Endothelial cell of hepatic sinusoid (primary cell): ENCODE measurements at regions not wholly inside any gene's neighbourhood (a gene's known extent, or its start where the extent isn't known, plus 50 kb on each side); places are given as distances from the start of the nearest gene placed in this dataset.

Experiments
- in situ Hi-C: cut with HindIII; loops from 2 replicates; pipeline ENCODE4 v1.10.0; 2017; ENCODE audit warnings: low sequenced_read_pairs

DNA sequence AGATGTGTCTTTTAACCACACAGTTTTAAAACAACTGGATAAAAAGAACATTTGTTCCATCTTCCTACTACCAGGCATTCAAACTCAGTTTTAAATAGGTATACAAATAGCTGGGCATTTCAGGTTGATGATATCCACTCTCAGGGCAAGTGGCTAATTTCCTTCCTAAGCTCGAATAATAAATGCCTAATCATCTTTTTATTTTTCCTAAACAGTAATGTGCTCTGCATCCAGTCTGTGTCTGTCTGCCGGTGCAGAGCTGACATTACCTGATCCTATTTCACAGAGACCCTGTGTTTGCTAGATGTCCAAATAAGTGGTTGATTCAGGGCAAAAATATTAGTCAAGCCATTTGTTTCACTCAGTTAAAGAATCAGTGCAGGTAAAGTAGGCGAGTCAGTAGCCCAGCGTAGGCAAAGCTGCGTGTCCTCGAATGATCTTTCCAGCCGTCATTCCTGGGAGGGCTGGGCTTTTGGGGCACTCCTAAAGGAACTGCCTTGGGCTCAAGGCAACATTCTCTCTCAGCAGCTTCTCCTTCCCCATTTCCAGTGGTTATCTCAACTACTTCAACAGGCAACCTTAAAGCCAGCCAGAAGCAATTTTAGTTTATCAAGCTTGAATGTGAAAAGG, 74.2 kb upstream of the BMP2 start:
- in situ Hi-C loops = no loop called here

DNA sequence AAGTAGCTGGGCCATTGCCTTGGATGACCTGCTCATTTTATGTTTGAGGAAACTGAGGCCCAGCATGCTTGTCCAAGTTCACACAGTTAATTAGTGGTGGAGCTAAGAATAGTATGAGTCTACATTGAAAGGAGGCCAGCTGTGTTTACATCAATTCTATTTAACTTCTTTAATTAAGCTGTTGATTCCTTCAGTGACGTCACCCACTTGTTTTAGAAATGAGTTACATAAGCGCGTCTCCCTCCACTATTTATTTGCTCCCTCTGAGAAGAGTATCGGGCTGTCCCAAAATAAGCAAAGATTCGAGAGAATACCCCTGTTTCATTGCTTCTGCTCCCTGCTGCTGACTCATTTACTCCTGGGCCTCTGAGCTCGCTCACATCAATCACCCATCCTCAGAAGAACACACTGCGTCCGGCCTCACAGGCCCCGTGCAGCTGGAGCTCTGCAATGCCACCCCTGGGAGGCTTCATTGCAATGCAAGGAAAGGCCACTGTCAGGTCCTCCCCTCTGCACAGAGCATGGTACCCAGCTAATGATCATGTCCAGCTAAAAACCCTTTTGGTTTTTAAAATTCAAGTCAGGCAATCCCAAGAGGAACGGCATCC, 74.8 kb upstream of the BMP2 start:
- in situ Hi-C loops = no loop called here

DNA sequence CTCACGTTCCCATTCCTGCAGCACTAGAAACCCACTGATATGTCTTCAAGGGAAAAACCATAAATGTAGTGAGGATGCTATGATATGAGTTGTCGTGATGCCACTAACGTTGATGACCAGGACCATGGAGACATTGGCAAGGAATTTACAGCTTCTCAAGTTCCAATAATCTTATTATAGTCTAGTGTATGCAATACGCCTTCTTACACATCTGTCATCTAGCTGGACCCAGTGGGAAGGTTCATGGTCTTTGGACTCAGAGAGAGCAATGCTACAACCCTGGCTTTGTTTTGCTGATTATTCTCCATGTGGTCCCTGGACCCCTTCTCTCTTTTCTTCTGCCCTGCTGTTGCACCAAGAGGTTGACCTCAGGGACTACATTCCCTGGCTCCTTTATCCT, 76.0 kb upstream of the BMP2 start:
- in situ Hi-C loops = no loop called here

DNA sequence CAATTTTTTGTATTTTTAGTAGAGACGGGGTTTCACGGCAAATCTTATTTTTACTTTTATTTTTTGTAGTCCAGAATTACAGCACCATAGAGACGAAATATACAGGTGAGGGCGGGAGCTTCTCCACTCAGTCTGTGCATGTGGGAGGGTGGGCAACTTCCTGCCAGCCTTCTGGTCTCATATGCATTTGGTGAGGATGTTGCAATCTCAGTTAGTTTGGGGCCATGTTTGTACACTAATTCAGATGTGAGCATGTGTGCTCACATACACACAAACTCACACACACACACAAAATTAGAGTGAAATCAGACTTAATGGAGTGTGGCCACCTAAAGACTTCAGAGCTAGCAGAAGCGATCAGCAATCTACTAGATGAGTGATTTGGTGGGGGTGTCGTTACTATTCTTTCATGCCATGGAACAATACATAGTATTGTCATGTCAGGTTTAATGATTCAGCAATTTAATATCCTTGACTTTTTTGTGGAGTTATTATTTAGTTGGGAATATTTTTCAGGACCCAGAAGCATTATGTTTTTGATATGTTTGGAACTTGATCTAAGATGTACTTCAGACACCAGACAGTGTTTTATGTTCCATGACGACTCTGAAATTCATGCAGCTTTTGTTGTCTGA, 78.0 kb upstream of the BMP2 start:
- in situ Hi-C loops = no loop called here

DNA sequence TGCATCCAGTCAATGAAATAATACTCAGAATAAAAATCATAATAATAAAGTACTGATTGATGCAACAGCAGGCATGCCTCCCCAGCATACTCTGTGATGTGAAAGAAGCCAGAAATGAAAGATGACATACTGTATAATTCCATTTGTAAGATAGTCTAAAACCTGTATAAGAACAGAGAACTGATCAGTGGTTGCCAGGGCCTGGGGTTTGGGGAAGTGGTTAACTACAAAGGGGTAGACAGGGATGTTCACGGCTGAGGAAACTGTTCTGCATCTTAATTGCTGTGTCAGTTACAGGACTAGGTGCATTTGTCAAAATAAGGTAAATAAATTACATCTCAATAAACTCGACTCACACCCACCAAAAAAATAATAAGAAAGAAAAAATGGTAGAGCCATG, 81.3 kb upstream of the BMP2 start:
- in situ Hi-C loops = no loop called here

DNA sequence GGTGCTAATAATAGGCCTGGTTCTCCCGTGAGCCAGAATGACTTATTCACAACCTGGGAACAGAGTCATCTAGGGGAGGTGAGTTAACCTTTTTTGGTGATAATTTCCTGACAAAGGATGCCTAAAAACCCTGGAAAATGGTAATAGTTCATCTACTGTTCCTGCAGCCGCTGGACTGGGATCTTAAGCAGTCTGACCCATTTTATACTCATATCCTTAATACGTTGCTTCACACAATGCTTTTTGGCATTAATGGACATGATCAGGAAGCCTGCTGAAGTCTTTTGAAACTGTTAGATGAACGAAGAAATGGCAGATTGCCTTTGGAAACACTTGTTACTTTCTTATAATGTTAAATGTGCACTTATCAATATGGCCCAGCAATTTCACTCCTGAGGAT, 81.9 kb upstream of the BMP2 start:
- in situ Hi-C loops = no loop called here

DNA sequence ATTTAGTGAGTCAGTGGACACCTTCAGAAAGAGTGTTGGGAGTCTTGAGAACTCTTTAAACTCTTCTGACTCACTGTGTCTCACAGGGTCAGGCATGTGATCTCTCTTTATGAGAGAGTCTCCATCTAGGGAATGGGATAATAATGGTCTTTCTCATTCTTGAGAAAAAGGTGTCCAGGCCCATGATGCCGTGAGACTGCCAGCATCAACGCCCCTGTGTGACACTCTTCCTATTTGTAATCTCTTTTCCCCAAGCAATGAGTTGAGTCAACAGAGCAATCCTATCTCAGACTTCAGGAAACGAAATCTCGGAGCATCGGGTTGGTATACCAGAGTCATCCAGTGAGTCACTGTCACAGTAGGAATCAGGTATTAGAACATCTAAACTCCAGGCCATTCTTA, 82.3 kb upstream of the BMP2 start:
- in situ Hi-C loops = no loop called here

DNA sequence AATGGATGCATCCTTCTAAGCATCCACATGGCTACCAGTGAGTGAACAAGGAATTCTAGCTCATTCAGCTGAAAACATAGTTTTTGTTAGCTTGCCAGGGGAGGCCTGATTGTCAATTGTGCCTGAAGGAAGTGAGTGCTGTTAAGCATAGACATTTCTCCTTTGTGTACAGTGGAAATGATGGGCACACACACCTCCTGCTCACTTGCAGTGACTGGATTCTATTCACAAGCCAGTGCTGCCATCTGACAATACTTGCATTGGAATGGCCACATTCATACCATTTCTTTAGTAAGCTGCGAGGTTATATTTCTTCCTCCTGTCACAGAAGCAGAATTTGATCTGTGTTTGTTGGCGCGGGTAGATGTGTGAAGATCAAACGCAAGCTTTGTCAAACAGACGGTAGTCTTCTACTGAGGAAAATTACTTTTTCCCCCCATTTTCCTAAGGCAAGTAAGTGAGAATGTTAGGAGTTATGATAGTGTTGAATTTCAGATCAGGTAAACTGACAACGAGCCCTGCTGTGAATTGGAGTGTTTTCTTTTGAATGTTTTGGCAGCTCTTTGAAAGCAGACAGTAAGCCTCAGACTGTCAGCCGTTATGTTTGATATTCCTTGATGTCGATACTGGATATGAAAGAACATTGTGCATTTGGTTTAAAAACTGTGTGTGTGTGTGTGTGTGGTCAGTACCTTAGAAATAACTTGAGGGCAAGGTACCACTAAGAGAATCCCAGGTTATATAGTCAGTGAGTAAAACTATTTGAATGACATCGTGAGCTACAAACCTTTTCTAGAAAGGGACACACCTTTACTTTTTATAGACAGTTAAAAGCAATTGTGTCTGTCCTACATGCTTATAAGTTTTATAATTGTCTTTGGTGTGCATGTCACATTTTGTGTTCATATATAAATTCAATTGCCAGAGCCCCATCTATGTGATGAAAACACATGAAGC, 84.2 kb upstream of the BMP2 start:
- in situ Hi-C loops = no loop called here

DNA sequence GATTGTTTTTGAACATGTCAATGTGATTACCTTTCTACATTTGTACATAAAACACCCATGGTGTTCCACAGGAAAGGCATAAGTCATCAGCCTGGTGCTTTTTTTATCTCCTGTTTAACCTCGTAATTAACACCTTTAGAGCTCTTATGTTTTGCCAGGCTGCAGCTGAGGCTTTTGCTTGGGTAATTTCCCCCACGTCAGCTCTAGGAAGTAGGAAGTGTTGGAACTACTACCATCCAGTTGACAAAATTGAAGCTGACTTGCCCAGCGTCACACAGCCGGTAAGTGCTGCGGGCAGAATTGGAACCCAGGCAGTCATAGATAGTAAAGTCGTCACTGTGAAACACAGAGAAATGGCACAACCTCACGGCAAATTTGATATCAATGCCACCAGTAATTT, 86.6 kb upstream of the BMP2 start:
- in situ Hi-C loops = no loop called here

DNA sequence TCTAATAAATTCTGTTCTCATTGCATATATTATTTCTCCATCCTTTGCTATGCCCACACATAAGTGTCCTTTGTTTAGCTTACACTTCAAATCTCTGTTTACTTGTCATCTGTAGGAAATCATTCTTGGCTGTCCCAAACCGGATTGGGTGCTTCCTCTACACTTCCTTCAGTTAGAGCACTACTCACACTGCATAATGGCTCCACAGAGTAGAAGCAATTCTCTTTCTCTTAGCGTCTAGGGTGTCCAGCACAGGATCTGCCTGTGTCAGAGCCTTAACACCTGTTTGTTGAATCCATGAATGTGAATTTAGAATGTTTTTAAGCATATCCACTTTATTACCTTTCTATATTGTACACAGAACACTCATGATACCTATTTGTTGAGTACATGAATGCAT, 87.0 kb upstream of the BMP2 start:
- in situ Hi-C loops = no loop called here

DNA sequence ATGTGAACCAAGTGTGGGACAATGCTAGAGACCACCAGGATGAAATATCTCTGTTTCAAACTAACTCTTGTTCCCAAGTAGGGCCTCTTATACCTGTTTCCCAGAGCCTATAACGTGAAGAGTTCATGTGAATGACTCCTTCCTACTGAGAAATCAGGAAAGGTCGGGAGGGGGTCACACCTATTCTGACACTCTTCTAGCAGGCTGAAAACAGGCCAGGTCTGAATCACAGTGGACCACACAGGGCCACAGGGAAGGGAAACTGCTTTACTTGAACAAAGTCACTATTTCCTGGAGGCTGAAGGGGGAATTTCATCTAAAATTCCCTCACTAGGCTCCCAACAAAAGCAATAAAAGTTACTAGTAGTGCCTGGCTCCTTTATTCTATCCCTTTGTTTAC, 88.4 kb upstream of the BMP2 start:
- in situ Hi-C loops = no loop called here

DNA sequence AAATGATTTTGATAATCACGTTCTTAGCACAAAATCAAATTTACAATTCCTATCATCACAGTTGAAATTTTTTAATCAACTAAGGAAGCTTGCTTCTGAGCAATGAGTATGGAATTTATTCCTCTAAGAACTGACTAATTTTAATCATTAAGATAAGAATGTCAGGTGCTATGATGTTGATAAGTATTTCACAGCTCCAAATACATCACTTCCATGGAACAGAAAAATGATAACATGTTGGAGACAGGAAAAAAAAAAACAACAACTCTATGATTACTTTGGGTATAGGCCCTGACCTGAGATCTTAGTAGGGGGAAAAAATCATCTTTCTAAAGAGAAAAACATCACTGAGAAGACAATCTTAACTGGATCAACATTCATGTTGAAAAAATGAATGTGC, 89.4 kb upstream of the BMP2 start:
- in situ Hi-C loops = no loop called here

DNA sequence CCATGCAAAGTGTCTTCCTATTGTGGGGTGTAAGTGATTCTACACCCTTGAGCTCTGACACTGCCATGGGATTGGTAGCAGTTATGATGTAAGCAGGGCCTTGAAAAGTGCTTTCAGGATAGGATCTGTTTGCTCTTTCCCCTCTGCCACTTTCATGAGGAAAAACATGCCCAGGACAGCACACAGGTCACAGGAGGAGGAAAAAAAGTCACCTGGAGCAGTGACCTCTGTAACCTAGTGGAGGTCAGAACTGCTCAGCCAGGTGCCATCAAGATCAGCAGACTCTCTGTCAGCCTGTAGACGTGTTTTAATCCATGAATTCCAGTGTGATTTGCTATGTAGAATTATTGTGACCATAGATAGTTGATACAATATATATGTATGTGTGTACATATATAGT, 92.7 kb upstream of the BMP2 start:
- in situ Hi-C loops = no loop called here

DNA sequence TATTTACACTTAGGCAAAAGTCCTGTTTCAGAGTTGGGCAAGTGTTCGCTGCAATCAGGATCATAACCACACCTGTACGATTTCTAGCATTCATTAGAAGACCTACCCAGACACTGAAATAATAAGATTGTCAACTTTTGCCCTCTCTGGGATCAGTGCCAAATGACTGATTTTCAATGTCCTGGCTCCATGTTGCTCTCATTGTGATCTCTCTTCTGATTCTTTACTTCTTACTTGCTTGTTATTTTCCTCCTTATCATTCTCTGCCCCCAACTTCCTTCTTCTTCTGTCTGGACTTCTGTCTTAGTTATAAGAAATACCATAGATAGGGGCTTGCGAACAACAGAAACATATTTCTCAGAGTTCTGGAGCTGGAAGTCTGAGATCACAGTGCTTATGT, 94.4 kb upstream of the BMP2 start:
- in situ Hi-C loops = no loop called here

DNA sequence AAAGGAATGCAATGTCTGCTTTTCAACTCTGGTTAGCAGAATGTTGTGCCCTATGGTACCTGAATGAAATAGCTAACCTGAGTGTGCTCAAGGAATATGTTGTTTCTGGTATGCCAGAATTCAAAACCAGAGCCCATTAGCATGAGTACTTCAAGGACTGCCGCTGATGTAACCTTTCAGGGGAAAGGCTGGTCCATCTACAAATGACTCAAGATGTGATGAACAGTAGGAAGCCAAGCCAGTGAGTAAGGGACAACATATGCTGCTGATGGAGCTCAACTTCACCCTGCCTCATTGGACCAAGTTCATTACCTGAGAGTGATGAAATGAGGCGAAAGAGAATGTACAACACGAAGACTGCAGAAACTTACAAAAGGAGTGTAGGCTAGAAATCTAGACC, 95.7 kb upstream of the BMP2 start:
- in situ Hi-C loops = no loop called here

DNA sequence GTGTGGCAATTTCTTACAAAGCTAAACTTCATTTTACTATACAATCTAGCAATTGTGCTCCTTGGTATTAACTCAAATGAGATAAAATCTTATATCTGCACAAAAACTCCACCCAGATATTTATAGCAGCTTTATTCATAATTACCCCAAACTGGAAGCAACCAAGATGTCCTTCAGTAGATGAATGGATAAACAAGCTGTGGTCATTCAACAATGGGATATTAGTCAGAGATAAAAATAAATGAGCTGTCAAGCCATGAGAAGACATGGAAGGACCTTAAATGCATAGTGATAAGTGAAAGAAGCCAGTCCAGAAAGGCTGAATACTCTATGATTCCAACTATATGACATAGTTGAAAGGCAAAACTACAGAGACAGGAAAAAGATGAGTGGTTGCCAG, 98.9 kb upstream of the BMP2 start:
- in situ Hi-C loops = no loop called here

DNA sequence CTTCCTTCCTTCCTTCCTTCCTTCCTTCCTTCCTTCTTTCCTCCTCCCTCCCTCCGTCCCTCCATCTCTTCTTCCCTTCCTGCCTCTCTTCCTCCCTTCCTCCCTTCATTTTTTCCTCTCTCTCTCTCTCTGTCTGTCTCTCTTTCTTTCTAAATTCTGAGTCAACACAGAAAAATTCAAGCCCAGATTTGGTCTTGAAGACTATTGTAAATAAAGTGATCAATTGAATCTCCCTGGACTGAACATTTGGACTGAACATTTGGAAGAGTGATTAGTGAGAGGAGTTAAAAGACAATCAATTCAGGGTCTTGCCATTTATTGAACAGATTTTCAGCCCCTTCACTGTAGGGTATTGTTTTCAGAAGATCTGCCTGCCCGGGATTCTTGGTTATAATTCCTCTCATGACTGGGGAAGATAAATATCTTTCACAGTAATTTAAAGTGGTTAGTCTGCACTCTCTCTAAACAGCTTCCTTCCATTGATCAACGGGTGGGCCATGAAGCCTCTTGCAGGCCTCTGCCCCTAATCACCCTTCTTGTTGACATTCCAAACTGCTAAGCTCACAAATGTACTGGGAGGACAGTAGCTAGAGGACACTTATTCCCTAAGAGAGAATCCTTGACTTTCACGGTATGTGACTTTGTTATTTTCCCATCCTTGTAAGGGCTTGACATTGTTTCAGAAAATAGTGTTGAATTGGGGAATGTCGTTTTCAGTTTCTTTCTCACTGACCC, 101.7 kb upstream of the BMP2 start:
- in situ Hi-C loops = no loop called here

DNA sequence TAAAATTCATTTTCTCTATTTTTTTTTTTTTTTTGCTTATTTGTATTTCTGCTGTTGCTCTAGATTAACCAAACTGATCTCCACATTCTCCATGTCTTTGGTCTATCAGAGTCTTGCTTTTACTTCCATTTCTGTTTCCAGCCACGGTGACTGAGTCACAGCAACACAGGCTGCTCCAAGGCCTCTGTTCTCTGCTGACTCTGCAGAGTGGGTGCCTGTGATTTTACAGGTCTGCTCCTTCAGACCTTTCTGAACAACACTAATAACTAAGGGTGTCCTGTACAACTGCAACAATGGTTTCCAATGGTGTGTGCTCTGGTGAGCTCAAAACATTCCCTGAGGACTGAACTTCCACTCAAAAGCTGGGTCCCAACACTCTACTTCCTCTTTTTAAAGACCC, 102.3 kb upstream of the BMP2 start:
- in situ Hi-C loops = no loop called here

DNA sequence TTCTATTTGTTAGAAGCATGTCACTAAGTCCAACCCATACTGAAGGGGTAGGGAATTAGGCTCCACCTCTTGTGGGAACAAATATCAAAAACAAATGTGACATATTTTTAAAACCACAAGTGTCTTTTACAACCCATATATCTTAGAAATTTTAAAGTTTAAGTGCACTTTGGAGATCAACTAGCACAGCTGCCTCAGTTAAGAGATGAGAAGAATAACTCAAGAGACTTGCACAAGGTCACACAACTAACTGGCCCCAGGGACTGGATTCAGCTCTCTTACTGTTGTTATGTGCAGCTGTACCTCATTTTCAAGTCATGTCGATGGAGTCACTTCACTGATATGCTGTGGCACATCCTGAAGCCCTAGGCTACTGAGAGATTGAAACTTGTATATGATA, 102.9 kb upstream of the BMP2 start:
- in situ Hi-C loops = no loop called here

DNA sequence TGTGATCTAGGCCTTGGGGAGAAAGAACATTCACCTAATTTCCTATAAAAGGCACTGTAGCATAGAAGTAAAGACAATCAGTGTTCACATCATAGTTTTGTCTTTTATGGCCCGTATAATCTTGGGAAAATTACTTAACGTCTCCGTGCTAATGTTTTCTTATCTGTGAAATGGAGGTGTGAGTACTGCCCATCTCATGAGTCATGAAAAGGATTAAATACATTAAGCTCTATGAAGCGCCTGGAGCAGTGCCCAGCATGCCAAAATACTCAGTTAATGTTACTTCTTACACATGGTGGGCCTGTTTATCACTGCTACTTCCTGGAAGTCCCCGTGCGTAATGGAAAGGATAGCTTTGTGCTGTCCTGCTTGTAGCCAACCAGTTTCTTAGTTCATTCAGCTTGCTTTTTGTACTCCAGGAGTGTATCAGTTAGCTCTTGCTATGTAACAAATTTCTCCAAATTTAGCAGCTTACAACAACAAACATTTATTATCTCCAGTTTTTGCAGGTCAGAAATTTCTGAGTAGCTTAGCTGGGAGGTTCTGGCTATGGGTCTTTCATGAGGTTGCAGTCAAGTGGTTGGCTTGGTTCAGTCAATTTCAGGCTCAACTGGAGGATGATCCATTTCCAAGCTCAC, 103.6 kb upstream of the BMP2 start:
- in situ Hi-C loops = no loop called here

DNA sequence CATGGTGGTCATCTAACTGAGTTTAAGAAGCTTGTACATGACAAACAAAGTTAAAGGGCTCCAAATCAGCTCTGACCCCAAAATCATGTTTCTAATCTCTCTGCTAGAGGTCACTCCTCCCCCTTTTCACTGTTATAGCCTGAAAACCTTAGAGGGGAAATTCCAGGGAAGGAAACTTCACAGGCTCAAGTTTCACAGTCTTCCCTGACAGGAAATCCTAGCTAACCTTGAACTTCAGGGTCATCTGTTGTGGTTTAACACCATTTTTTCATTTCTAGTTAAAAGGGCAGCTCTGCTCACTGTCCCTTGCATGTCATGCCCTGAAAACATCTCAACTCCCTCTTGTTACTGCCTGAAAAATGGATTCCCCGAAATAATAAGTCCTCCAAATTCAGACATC, 104.4 kb upstream of the BMP2 start:
- in situ Hi-C loops = no loop called here
